ENCODE measurements at regions not wholly inside any gene's neighbourhood (a gene's known extent, or its start where the extent isn't known, plus 50 kb on each side); places are given as distances from the start of the nearest gene placed in this dataset.

- DNase-seq = no peak
These were observed 243.7 kb upstream of the BMPER start for GRCh38 chr7:33661430-33662160.

GRCh38 chr7:33666531-33666930 is 238.8 kb upstream of the BMPER start:
- no peak for DNase-seq

- no peak for DNase-seq
These were observed 238.1 kb upstream of the BMPER start for GRCh38 chr7:33667196-33667595.

GRCh38 chr7:33669251-33669670 is 236.1 kb upstream of the BMPER start:
- DNase-seq = peak; percentile 62

GRCh38 chr7:33671531-33672262 is 233.6 kb upstream of the BMPER start:
- no peak for DNase-seq

- no peak for DNase-seq
These were observed 232.2 kb upstream of the BMPER start for GRCh38 chr7:33673029-33673700.

GRCh38 chr7:33674804-33675411 is 230.4 kb upstream of the BMPER start:
- no peak for DNase-seq

GRCh38 chr7:33677556-33677955 is 227.8 kb upstream of the BMPER start:
- no peak for DNase-seq

GRCh38 chr7:33678569-33679335 is 226.6 kb upstream of the BMPER start:
- DNase-seq = no peak

- no peak for DNase-seq
These were observed 224.7 kb upstream of the BMPER start for GRCh38 chr7:33680682-33681081.

GRCh38 chr7:33685503-33685902 is 219.8 kb upstream of the BMPER start:
- no peak for DNase-seq

- no peak for DNase-seq
These were observed 219.2 kb upstream of the BMPER start for GRCh38 chr7:33685981-33686683.

- DNase-seq = no peak
These were observed 217.7 kb upstream of the BMPER start for GRCh38 chr7:33687625-33688024.

- DNase-seq = no peak
These were observed 214.2 kb upstream of the BMPER start for GRCh38 chr7:33691180-33691579.

GRCh38 chr7:33692956-33693355 is 212.4 kb upstream of the BMPER start:
- DNase-seq = no peak

GRCh38 chr7:33694006-33694405 is 211.3 kb upstream of the BMPER start:
- DNase-seq = no peak

- no peak for DNase-seq
These were observed 207.7 kb upstream of the BMPER start for GRCh38 chr7:33697616-33698015.

GRCh38 chr7:33698041-33698440 is 207.3 kb upstream of the BMPER start:
- no peak for DNase-seq

- DNase-seq = no peak
These were observed 206.6 kb upstream of the BMPER start for GRCh38 chr7:33698692-33699128.

- no peak for DNase-seq
These were observed 205.1 kb upstream of the BMPER start for GRCh38 chr7:33700001-33700899.

GRCh38 chr7:33701189-33701740 is 204.1 kb upstream of the BMPER start:
- DNase-seq = no peak
